ENCODE measurements at regions not wholly inside any gene's neighbourhood (a gene's known extent, or its start where the extent isn't known, plus 50 kb on each side); places are given as distances from the start of the nearest gene placed in this dataset.

DNA sequence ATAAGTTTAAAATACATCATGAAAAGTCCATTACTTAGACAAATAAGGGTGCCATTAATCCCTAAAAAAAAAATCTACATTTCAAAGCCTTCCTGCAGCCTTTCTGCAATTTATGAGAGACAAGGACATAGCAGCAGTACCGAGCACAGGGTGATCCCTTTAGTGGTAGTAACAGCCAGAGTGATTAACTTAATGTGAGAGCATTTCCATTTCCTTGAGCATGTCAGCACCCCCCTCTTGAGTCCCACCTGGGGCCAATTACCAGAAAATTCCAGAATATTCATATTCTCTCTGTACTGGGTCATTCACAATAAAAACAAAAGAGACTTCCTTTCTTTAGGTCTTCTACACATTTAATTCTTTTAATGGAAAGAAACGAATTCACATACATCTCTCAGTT, 546.9 kb upstream of the CCDC54 start:
- TF ChIP-seq GABPA (IDR thresholded peaks at IDR 0.05 in 1 of 2, conservative IDR thresholded peaks at IDR 0.05 in 1 of 2) (no peak), EGR1 (IDR thresholded peaks at IDR 0.05; ENCODE audit: low read depth in 2 of 2) (no peak), JUND (IDR thresholded peaks at IDR 0.05) (no peak), MAX (IDR thresholded peaks at IDR 0.05) (no peak), REST (IDR thresholded peaks at IDR 0.05) (no peak), TAF1 (conservative IDR thresholded peaks at IDR 0.05) (no peak), HNF4G (IDR thresholded peaks at IDR 0.05) (no peak), YY1 (IDR thresholded peaks at IDR 0.05) (no peak)
- TF ChIP-seq, protein P1, sequence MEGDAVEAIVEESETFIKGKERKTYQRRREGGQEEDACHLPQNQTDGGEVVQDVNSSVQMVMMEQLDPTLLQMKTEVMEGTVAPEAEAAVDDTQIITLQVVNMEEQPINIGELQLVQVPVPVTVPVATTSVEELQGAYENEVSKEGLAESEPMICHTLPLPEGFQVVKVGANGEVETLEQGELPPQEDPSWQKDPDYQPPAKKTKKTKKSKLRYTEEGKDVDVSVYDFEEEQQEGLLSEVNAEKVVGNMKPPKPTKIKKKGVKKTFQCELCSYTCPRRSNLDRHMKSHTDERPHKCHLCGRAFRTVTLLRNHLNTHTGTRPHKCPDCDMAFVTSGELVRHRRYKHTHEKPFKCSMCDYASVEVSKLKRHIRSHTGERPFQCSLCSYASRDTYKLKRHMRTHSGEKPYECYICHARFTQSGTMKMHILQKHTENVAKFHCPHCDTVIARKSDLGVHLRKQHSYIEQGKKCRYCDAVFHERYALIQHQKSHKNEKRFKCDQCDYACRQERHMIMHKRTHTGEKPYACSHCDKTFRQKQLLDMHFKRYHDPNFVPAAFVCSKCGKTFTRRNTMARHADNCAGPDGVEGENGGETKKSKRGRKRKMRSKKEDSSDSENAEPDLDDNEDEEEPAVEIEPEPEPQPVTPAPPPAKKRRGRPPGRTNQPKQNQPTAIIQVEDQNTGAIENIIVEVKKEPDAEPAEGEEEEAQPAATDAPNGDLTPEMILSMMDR (IDR thresholded peaks at IDR 0.05; ENCODE audit: low read depth, low read length, missing input control) = no peak
- TF ChIP-seq, protein P2, sequence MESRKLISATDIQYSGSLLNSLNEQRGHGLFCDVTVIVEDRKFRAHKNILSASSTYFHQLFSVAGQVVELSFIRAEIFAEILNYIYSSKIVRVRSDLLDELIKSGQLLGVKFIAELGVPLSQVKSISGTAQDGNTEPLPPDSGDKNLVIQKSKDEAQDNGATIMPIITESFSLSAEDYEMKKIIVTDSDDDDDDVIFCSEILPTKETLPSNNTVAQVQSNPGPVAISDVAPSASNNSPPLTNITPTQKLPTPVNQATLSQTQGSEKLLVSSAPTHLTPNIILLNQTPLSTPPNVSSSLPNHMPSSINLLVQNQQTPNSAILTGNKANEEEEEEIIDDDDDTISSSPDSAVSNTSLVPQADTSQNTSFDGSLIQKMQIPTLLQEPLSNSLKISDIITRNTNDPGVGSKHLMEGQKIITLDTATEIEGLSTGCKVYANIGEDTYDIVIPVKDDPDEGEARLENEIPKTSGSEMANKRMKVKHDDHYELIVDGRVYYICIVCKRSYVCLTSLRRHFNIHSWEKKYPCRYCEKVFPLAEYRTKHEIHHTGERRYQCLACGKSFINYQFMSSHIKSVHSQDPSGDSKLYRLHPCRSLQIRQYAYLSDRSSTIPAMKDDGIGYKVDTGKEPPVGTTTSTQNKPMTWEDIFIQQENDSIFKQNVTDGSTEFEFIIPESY (IDR thresholded peaks at IDR 0.05) = no peak

Measured in liver (tissue), 3 donors.